Stomach (tissue), 4 donors: ENCODE measurements at regions not wholly inside any gene's neighbourhood (a gene's known extent, or its start where the extent isn't known, plus 50 kb on each side); places are given as distances from the start of the nearest gene placed in this dataset.

Source experiments
- POLR2A ChIP-seq, 4 donors: fragments of 450-650 bp; IDR thresholded peaks; one replicate each; pipeline ENCODE4 v1.6.1; 2016; ENCODE audit warnings: antibody characterized with exemption in 4 of 4, control low read depth in 2 of 4, mild to moderate bottlenecking in 1 of 4, moderate library complexity in 1 of 4
- POLR2AphosphoS5 ChIP-seq, 3 donors: sonication (generic); formaldehyde crosslinking; IDR thresholded peaks; one replicate each; pipeline ENCODE4 v1.6.1; 2016; ENCODE audit warnings: antibody characterized with exemption in 3 of 3

GRCh38 chr18:42157878-42158277 is 202.8 kb downstream of the PIK3C3 start:
- no peak for TF ChIP-seq POLR2AphosphoS5 (IDR thresholded peaks at IDR 0.05)
- no peak for TF ChIP-seq POLR2A (IDR thresholded peaks at IDR 0.05)
